Dermis microvascular lymphatic vessel endothelial cell (primary cell): ENCODE measurements at regions not wholly inside any gene's neighbourhood (a gene's known extent, or its start where the extent isn't known, plus 50 kb on each side); places are given as distances from the start of the nearest gene placed in this dataset.
"Not testable (repeated sequence)": the region's sequence is repeated elsewhere in the genome, so short reads cannot be mapped to it uniquely, and the experiment has no call there.

Experiments used
- DNase-seq, 2 donors: peaks; one replicate each; pipeline versions ENCODE4 v3.0.0 to v3.0.0-alpha.2; 2010; ENCODE audit warnings: low read depth in 2 of 2

DNA sequence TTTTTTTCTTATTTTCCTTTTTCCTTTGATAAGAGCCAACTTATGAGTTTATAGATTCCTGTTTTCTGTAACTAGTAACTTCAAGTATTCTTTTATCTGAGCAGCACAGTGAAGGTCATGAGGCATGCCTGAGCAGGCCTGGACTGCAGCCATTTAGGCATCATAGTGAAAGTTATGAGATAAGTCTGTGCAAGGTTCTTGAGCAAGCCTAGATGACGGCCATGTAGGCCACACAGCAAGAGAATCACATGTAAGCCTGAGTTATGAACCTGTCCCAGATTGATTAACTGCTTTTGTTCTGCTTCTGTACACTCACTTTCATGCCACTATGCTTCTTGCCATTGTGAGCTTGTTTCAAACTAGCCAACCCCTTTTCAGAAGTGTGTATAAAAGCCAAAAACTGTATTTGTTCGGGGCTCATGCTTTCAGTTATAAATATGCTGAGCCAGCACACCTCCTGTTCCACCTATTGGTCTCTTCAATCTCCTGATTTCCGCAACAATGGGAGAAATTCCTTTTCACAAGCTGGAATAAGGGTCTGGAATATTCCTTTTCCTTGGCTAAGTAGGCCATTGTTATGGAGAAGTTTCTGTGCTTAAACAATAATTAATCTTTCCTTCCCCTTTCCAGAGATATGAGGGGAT is 745.7 kb downstream of the FAM181B start:
- no peak for DNase-seq

DNA sequence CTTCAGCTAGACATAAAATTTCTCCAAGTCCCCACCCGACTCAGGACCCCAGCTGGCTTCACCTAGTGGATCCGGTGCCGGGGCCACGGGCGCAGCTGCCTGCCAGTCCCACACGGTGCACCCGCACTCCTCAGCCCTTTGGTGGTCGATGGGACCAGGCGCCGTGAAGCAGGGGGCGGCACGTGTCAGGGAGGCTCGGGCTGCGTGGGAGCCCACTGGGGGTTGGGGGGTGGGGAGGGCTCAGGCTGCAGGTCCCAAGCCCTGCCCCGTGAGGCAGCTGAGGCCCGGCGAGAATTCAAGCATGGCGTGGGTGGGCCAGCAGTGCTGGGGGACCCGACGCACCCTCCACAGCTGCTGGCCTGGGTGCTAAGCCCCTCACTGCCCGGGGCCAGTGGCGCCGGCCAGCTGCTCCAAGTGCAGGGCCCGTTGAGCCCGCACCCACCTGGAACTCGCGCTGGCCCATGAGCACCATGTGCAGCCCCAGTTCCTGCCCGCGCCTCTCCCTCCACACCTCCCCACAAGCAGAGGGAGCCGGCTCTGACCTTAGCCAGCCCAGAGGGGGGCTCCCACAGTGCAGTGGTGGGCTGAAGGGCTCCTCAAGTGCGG is 747.0 kb downstream of the FAM181B start:
- DNase-seq = no peak

DNA sequence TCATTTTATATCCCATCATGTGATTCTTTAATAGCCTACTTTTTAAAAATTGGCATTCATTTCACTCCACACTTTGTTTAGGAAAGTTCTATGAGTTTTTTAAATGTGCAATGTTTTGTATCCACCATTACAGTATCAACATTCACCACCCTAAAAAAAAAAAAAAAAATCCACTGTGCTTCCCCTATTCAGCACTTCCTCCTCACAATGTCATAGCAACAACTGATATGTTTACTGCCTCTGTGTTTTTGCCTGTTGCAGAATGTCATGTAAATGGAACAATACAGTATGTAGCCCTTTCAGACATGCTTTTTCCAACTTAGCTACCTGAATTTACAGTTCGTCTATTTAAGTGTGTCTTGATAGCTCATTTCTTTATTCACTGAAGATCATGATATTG is 754.2 kb downstream of the FAM181B start:
- DNase-seq = no peak

DNA sequence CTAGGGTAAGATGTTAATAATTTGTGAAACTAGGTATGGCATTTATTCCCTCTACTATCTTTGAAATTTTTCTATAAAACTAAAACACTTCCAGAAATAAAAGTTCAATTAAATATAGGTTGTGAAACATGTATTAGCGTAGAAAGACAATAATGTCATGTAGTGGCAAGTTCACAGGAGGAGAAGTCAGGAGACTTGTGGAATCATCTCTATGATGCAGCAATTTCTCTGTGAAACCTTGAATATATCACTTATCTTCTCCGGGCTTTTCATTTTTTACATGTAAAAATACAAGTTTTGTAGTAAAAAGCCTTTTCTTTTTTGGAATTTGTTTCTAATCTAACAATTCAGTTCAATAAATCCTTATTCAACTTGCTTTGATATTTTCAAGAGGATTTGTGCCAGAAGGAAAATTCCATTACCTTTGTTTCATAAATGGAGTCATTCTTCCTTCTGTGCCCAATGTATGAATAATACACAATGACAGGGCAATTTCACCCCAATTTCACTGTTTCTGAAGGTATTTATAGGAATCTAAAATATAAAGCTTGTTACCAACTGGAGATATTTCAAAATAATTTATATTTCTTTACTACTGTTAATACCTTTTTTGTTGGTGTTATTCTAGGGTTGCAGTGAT is 758.3 kb downstream of the FAM181B start:
- DNase-seq = no peak

DNA sequence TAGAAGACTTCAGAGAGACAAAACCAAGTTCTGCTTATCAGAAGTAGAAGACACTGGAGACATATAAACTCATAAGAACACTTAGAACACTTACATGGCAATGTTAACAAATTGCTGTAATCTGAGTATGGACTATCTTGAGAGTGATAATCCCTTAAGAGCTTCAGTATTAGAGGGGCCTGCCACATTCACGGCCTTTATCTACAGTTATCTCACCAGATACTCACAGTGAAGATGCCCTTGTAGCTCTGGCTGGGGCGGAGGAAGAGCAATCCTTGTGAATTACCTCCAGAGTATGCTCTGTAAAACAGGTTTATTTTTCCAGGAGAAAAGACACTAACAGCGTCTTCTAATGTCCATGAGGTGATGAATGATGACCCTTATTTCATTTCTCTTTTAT is 762.8 kb downstream of the FAM181B start:
- no peak for DNase-seq

DNA sequence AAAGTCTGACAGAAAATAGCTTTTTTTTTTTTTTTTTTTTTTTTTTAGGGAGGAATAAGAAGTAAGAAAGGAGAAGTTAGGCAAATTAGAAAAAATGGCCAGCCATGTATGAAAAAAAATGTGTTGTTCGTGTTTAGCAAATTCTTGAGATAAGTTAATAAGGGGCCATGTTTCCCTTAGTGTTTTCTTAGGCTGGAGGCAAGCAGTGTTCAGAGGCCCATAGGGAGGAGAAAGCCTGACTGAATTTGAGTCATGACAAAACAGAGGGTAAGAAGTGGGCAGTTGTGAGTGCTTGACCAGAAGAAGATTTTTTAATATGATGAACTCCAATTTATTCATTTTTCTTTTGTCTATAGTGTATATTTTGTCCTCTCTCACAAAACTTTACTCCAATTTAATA is 766.4 kb downstream of the FAM181B start:
- no peak for DNase-seq

DNA sequence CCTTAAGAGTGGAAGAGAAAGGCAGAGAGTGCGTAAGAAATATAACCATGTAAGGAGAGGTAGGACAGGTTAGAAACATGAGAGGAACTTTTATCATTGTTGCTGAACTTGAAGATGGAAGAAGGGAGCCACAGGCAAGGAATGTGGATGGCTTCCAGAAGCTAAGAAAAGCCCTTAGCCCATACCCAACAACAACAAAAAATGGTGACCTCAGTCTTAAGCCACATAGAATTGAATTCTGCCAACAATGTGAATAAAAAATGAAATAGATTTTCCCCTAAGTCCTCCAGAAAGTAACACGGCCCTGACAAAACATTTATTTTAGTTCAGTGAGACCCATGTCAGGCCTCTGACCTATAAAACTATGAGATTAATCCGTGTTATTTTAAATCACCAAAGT is 767.3 kb downstream of the FAM181B start:
- DNase-seq = no peak

DNA sequence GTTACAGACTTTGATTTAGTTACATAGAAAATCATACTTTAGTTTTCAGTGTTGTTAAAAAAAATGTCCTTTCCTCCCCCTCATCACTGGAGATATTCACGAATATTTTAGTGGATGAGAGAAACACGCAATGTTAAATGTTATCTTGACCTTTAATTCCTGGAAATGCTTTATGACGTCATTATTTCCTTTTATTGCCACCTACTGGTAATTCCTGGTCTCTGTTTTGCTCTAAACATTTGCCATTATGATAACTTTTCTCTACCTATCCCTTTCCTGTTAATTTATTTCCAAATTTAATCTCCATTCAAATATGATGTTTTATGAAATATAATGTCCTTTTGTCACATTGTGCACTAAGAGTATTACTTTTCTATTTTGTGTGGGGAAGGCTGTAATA is 770.6 kb downstream of the FAM181B start:
- peak in 1 of 2 donors; percentile 0 for DNase-seq

GRCh38 chr11:81960443-81960842 is 773.2 kb downstream of the FAM181B start:
- no peak for DNase-seq

DNA sequence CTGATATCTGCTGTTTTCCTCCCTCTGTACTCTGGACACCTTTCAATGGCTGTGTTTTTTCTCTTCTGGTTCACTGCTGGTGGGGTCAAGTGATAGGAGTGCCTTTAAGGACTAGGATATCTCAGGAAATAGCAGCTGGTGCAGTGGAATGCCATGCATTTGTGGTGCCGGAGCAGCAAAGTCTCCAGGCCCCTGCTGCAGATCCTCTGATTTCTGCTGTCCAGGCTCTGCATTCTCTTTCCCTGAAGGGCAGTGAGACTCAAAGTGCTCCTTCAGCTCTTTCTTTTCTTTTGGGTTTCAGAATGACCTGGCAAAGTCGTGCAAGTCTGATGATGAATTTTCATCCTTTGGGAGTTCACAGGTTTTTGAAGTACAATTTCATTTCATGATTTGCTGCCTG is 774.3 kb downstream of the FAM181B start:
- DNase-seq = no peak

DNA sequence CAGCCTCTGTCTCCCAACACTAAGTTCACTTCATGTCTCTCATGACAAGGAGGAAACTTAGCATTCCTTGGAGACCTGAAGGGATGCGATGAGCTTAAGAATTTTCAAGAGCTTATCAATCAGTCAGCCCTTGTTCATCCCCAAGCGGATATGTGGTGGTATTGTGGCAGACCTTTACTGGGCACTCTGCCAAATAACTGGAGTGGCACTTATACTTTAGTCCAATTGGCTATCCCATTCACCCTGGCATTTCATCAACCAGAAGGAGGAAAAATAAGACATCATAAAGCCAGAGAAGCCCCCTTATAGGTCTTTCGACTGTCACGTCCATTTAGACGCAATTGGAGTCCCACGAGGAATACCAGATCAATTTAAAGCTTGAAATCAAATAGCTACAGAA is 779.4 kb downstream of the FAM181B start:
- DNase-seq = not testable (repeated sequence)

DNA sequence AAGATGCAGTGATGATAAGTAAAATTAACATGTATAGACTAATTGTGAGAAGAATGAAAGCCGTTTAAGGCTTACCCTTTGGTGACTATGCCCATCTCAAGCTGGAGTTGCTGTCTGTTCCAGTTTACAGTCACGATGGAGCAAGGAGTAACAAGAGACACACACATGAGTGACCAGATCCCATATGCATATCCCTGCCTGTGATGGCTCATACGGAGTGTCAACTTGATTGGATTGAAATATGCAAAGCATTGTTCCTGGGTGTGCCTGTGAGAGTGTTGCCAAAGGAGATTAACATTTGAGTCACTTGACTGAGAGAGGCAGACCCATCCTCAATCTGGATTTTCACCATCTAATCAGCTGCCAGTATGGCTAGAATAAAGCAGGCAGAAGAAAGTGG is 786.8 kb downstream of the FAM181B start:
- DNase-seq = no peak

DNA sequence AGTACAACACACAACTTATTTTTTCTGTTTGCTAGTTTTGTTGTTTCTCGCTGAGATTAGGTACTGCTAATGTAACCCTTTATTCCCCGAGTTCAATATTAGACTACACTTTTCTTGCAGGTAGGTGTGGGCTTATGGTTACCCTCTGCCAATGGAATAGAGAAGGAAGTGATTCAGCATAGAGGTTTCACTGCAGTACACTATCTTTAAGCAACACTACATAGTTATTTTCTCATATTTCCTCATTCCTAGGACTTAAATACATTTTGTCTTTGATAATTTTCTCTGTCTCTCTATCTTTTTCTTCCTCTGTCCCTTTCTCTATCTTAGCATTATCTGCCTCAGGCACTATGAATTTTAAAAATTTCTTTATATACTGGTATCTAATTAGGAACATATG is 791.0 kb downstream of the FAM181B start:
- DNase-seq = no peak

DNA sequence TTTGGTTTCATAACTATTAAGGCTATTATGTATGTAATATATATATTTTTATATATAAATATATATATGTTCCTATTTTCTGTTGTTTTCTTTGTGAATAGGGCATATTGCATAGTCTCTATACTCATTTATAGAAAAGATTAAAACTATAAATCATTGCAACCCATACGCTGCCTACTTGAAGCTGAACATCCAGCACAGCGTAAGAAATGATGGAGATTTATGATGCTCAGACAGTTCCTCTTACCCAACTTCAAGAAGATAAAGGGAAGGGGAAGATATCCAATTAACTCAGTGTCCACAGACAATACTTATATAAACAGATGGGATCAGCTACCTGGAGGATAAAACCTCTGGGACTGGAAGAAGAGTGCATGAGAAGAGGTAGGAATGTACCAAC is 791.7 kb downstream of the FAM181B start:
- no peak for DNase-seq

GRCh38 chr11:81932303-81932702 is 801.4 kb downstream of the FAM181B start:
- DNase-seq = no peak

DNA sequence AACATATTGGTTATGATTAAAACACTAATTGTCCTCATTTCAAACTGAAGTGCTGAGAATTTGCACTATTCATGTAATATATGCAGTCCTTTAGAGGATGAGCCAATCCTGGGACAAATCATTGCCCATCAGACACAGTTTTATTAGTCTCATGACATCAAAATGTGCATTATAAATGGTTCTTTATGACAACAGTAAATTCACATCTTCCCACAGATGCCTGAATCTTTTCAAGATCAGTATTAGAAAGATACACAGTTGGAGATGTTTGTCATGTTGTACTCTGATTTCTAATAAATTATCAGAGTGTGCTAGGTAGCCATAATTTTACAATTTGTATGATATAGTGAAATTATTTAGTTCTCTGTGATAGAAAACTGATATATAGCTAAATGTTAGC is 813.5 kb downstream of the FAM181B start:
- DNase-seq = no peak

GRCh38 chr11:81916451-81916850 is 817.2 kb downstream of the FAM181B start:
- DNase-seq = no peak

- peak in 1 of 2 donors; percentile 17 for DNase-seq
Observed at GRCh38 chr11:81915045-81915444, 818.6 kb downstream of the FAM181B start.

- DNase-seq = no peak
Observed at GRCh38 chr11:81913793-81914192, 819.9 kb downstream of the FAM181B start.

DNA sequence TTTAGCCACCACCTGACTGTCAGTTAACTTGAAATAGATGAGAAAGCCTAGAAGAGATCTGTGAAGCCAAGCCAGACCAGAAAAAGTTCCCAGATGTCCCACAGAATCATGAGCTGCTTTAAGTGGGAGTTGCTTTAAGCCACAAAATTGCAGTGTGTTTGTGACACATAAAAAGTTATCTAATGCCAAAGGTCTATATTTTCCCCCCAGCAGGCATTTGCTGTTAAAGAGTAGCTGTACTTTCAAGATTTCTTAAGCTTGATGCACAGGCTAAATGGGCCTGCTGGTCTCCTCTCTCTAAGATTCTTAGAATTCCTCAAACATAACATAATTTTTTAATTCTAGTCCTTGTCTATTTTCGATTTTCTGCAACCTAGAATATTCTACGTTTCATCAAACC is 825.7 kb downstream of the FAM181B start:
- no peak for DNase-seq

- DNase-seq = no peak
Observed at GRCh38 chr11:81899156-81899555, 834.5 kb downstream of the FAM181B start.

DNA sequence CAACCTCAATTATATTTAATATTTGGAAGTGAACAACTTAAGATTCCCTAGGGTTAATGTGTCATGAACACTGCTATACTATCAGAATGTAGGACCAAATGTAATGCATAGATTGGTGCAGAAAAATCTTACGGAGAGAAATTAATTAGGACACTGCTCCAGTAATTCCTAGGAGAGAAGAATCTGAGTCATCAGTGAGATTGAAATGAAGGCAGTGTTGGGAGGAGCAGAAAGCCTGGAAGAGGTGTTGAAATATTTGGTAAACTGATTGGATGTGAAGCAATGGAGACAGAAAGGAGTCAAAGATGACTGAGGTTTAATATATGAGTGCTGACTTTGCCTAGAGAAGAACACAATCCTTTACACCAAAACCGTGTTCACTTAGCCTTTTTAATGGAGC is 836.0 kb downstream of the FAM181B start:
- no peak for DNase-seq

- no peak for DNase-seq
Observed at GRCh38 chr11:81895258-81895657, 838.4 kb downstream of the FAM181B start.
